ENCODE measurements at regions not wholly inside any gene's neighbourhood (a gene's known extent, or its start where the extent isn't known, plus 50 kb on each side); places are given as distances from the start of the nearest gene placed in this dataset.

- Mint-ChIP-seq H3K27me3 (ENCODE audit: low read depth) (no peaks in the 10 kb centered on the region), H3K9me3 (peaks cover 8% of the 10 kb centered on the region), H3K27ac (no peak overlapping the region), H3K4me3 (no peak overlapping the region), H3K4me1 (no peaks in the 10 kb centered on the region), H3K36me3 (ENCODE audit: low read depth) (no peaks in the 10 kb centered on the region)
- TF ChIP-seq CTCF (IDR thresholded peaks at IDR 0.05; ENCODE audit: unreplicated experiment in 3 of 3): no peak
Observed at GRCh38 chr3:104632947-104633346, 733.8 kb upstream of the ALCAM start.

GRCh38 chr3:104635872-104636580 is 730.7 kb upstream of the ALCAM start:
- Mint-ChIP-seq H3K36me3 (ENCODE audit: low read depth) (no peaks in the 10 kb centered on the region), H3K4me1 (no peaks in the 10 kb centered on the region), H3K9me3 (peaks cover 26% of the 10 kb centered on the region), H3K27ac (no peak overlapping the region), H3K27me3 (ENCODE audit: low read depth) (no peaks in the 10 kb centered on the region), H3K4me3 (no peak overlapping the region)
- TF ChIP-seq CTCF (IDR thresholded peaks at IDR 0.05; ENCODE audit: unreplicated experiment in 3 of 3): no peak

- Mint-ChIP-seq H3K27ac (peak overlapping the region in 2 of 3 experiments; percentile 54 to 82), H3K36me3 (ENCODE audit: low read depth) (no peaks in the 10 kb centered on the region), H3K27me3 (ENCODE audit: low read depth) (no peaks in the 10 kb centered on the region), H3K4me1 (peaks cover 17% of the 10 kb centered on the region), H3K4me3 (no peak overlapping the region), H3K9me3 (peaks cover 26% of the 10 kb centered on the region)
- no peak for TF ChIP-seq CTCF (IDR thresholded peaks at IDR 0.05; ENCODE audit: unreplicated experiment in 3 of 3)
Observed at GRCh38 chr3:104642827-104643226, 723.9 kb upstream of the ALCAM start.

GRCh38 chr3:104646196-104646595 is 720.5 kb upstream of the ALCAM start:
- no peaks in the 10 kb centered on the region for H3K36me3 Mint-ChIP-seq (ENCODE audit: low read depth)
- H3K27ac Mint-ChIP-seq: peak overlapping the region in 2 of 3 experiments; percentile 57 to 83
- peaks cover 17% of the 10 kb centered on the region for H3K4me1 Mint-ChIP-seq
- no peaks in the 10 kb centered on the region for H3K27me3 Mint-ChIP-seq (ENCODE audit: low read depth)
- peaks cover 9% of the 10 kb centered on the region for H3K9me3 Mint-ChIP-seq
- TF ChIP-seq CTCF (IDR thresholded peaks at IDR 0.05; ENCODE audit: unreplicated experiment in 3 of 3): no peak
- no peak overlapping the region for H3K4me3 Mint-ChIP-seq

- no peaks in the 10 kb centered on the region for H3K36me3 Mint-ChIP-seq (ENCODE audit: low read depth)
Observed at GRCh38 chr3:104648823-104649222, 717.9 kb upstream of the ALCAM start.

More at GRCh38 chr3:104648823-104649222, 717.9 kb upstream of the ALCAM start:
- peaks cover 7% of the 10 kb centered on the region for H3K4me1 Mint-ChIP-seq
- no peak for TF ChIP-seq CTCF (IDR thresholded peaks at IDR 0.05; ENCODE audit: unreplicated experiment in 3 of 3)
- H3K27me3 Mint-ChIP-seq (ENCODE audit: low read depth): no peaks in the 10 kb centered on the region
- no peak overlapping the region for H3K4me3 Mint-ChIP-seq
- peaks cover 11% of the 10 kb centered on the region for H3K9me3 Mint-ChIP-seq
- no peak overlapping the region for H3K27ac Mint-ChIP-seq
